ENCODE measurements at regions not wholly inside any gene's neighbourhood (a gene's known extent, or its start where the extent isn't known, plus 50 kb on each side); places are given as distances from the start of the nearest gene placed in this dataset.

- Histone ChIP-seq H3K27ac (ENCODE audit: low read length) (no peak overlapping the region), H3K36me3 (ENCODE audit: insufficient read depth, low read length) (no peaks in the 10 kb centered on the region), H4K20me1 (ENCODE audit: insufficient read depth, low read length) (no peaks in the 10 kb centered on the region), H3K4me1 (ENCODE audit: insufficient read depth, low read length) (no peaks in the 10 kb centered on the region; the same call in 1 of the 2 replicates), H2AFZ (ENCODE audit: low read depth, low read length) (no peak overlapping the region), H3K27me3 (ENCODE audit: insufficient read depth, low read length, poor library complexity) (no peaks in the 10 kb centered on the region), H3K9me3 (ENCODE audit: insufficient read depth, low read length, severe bottlenecking) (no peaks in the 10 kb centered on the region), H3K4me2 (ENCODE audit: insufficient read depth, low read length) (no peak overlapping the region), H3K4me3 (ENCODE audit: low read depth in 1 of 2, low read length in 2 of 2) (no peak overlapping the region), H3K9ac (ENCODE audit: low read depth, low read length) (no peak overlapping the region), H3K79me2 (ENCODE audit: insufficient read depth, low read length) (no peaks in the 10 kb centered on the region)
- no peak for DNase-seq
- TF ChIP-seq CTCF (IDR thresholded peaks at IDR 0.05; ENCODE audit: borderline replicate concordance, extremely low read depth, low read length, poor library complexity, severe bottlenecking) = no peak
- TF ChIP-seq EZH2 (IDR thresholded peaks at IDR 0.05; ENCODE audit: borderline replicate concordance, low read depth, low read length, severe bottlenecking) = no peak
- ATAC-seq (ENCODE audit: insufficient read depth, low read depth) = no peak
Observed at GRCh38 chr9:8115570-8115969, 316.0 kb upstream of the DMAC1 start.

GRCh38 chr9:8114826-8115225, 315.2 kb upstream of the DMAC1 start:
- Histone ChIP-seq H3K27me3 (ENCODE audit: insufficient read depth, low read length, poor library complexity) (no peaks in the 10 kb centered on the region), H3K36me3 (ENCODE audit: insufficient read depth, low read length) (no peaks in the 10 kb centered on the region), H3K4me2 (ENCODE audit: insufficient read depth, low read length) (no peak overlapping the region), H3K27ac (ENCODE audit: low read length) (no peak overlapping the region), H3K9me3 (ENCODE audit: insufficient read depth, low read length, severe bottlenecking) (no peaks in the 10 kb centered on the region), H2AFZ (ENCODE audit: low read depth, low read length) (no peak overlapping the region), H3K79me2 (ENCODE audit: insufficient read depth, low read length) (no peaks in the 10 kb centered on the region), H3K9ac (ENCODE audit: low read depth, low read length) (no peak overlapping the region), H4K20me1 (ENCODE audit: insufficient read depth, low read length) (no peaks in the 10 kb centered on the region), H3K4me3 (ENCODE audit: low read depth in 1 of 2, low read length in 2 of 2) (no peak overlapping the region), H3K4me1 (ENCODE audit: insufficient read depth, low read length) (no peaks in the 10 kb centered on the region; the same call in 1 of the 2 replicates)
- TF ChIP-seq EZH2 (IDR thresholded peaks at IDR 0.05; ENCODE audit: borderline replicate concordance, low read depth, low read length, severe bottlenecking) (no peak), CTCF (IDR thresholded peaks at IDR 0.05; ENCODE audit: borderline replicate concordance, extremely low read depth, low read length, poor library complexity, severe bottlenecking) (no peak)
- DNase-seq (no peak), ATAC-seq (ENCODE audit: insufficient read depth, low read depth) (no peak)

- H3K4me3 ChIP-seq (ENCODE audit: low read depth in 1 of 2, low read length in 2 of 2) = no peak overlapping the region
- no peaks in the 10 kb centered on the region for H3K4me1 ChIP-seq (ENCODE audit: insufficient read depth, low read length)
- no peaks in the 10 kb centered on the region for H3K79me2 ChIP-seq (ENCODE audit: insufficient read depth, low read length)
- TF ChIP-seq CTCF (IDR thresholded peaks at IDR 0.05; ENCODE audit: borderline replicate concordance, extremely low read depth, low read length, poor library complexity, severe bottlenecking) = no peak
- no peak for TF ChIP-seq EZH2 (IDR thresholded peaks at IDR 0.05; ENCODE audit: borderline replicate concordance, low read depth, low read length, severe bottlenecking)
- DNase-seq (no peak), ATAC-seq (ENCODE audit: insufficient read depth, low read depth) (no peak)
- H3K4me2 ChIP-seq (ENCODE audit: insufficient read depth, low read length) = no peak overlapping the region
- H3K9ac ChIP-seq (ENCODE audit: low read depth, low read length) = no peak overlapping the region
- no peaks in the 10 kb centered on the region for H3K36me3 ChIP-seq (ENCODE audit: insufficient read depth, low read length)
- no peaks in the 10 kb centered on the region for H3K27me3 ChIP-seq (ENCODE audit: insufficient read depth, low read length, poor library complexity)
- no peak overlapping the region for H3K27ac ChIP-seq (ENCODE audit: low read length)
- no peaks in the 10 kb centered on the region for H4K20me1 ChIP-seq (ENCODE audit: insufficient read depth, low read length)
- no peak overlapping the region for H2AFZ ChIP-seq (ENCODE audit: low read depth, low read length)
- H3K9me3 ChIP-seq (ENCODE audit: insufficient read depth, low read length, severe bottlenecking) = no peaks in the 10 kb centered on the region
Observed at GRCh38 chr9:8106362-8106761, 306.8 kb upstream of the DMAC1 start.

- H3K4me2 ChIP-seq (ENCODE audit: insufficient read depth, low read length) = no peak overlapping the region
- H3K4me3 ChIP-seq (ENCODE audit: low read depth in 1 of 2, low read length in 2 of 2) = no peak overlapping the region
- no peaks in the 10 kb centered on the region for H3K36me3 ChIP-seq (ENCODE audit: insufficient read depth, low read length)
- no peak overlapping the region for H2AFZ ChIP-seq (ENCODE audit: low read depth, low read length)
- no peak overlapping the region for H3K27ac ChIP-seq (ENCODE audit: low read length)
- no peaks in the 10 kb centered on the region for H3K79me2 ChIP-seq (ENCODE audit: insufficient read depth, low read length)
- no peaks in the 10 kb centered on the region for H3K27me3 ChIP-seq (ENCODE audit: insufficient read depth, low read length, poor library complexity)
- no peak overlapping the region for H3K9ac ChIP-seq (ENCODE audit: low read depth, low read length)
- ATAC-seq (ENCODE audit: insufficient read depth, low read depth) (no peak), DNase-seq (no peak)
- TF ChIP-seq CTCF (IDR thresholded peaks at IDR 0.05; ENCODE audit: borderline replicate concordance, extremely low read depth, low read length, poor library complexity, severe bottlenecking) (no peak), EZH2 (IDR thresholded peaks at IDR 0.05; ENCODE audit: borderline replicate concordance, low read depth, low read length, severe bottlenecking) (no peak)
- peaks cover 4% of the 10 kb centered on the region; the same call in 1 of the 2 replicates for H3K4me1 ChIP-seq (ENCODE audit: insufficient read depth, low read length)
- H3K9me3 ChIP-seq (ENCODE audit: insufficient read depth, low read length, severe bottlenecking) = no peaks in the 10 kb centered on the region
- no peaks in the 10 kb centered on the region for H4K20me1 ChIP-seq (ENCODE audit: insufficient read depth, low read length)
Observed at GRCh38 chr9:8101607-8102006, 302.0 kb upstream of the DMAC1 start.
